Keratinocyte (primary cell): ENCODE measurements at regions not wholly inside any gene's neighbourhood (a gene's known extent, or its start where the extent isn't known, plus 50 kb on each side); places are given as distances from the start of the nearest gene placed in this dataset.

Experiments used
- DNase-seq: peaks from one replicate; pipeline ENCODE4 v3.0.0-alpha.2; 2011; ENCODE audit warnings: low read depth, missing footprints, low spot score
- FAIRE-seq: peaks from 2 replicates; lab custom pipeline; 2011; peaks lifted over from hg19 to GRCh38; lab: Jason Lieb, UNC
- H2AFZ ChIP-seq: 2 replicates; pipeline ENCODE4 v1.6.0; 2012; ENCODE audit warnings: low read length, control low read depth, inconsistent platforms; ENCODE audit not compliant: control insufficient read depth
- H3K27ac ChIP-seq: 2 replicates; pipeline ENCODE4 v1.5.1; 2011; ENCODE audit warnings: low read length; ENCODE audit not compliant: control insufficient read depth, insufficient read depth
- H3K27me3 ChIP-seq: 3 replicates; pipeline ENCODE4 v1.6.0; 2011; ENCODE audit warnings: low read length; ENCODE audit not compliant: control insufficient read depth, insufficient read depth; ENCODE audit errors: extremely low read depth
- H3K36me3 ChIP-seq, 2 experiments: 2 replicates in 1 of 2; 3 replicates in 1 of 2; pipeline ENCODE4 v1.5.1; 2011; ENCODE audit warnings: low read length in 2 of 2, mild to moderate bottlenecking in 1 of 2; ENCODE audit not compliant: control insufficient read depth in 2 of 2, insufficient read depth in 2 of 2; ENCODE audit errors: extremely low read depth in 1 of 2
- H3K4me1 ChIP-seq: 3 replicates; pipeline ENCODE4 v1.5.1; 2011; ENCODE audit warnings: low read length; ENCODE audit not compliant: control insufficient read depth, insufficient read depth; ENCODE audit errors: extremely low read depth
- H3K4me2 ChIP-seq: 3 replicates; pipeline ENCODE4 v1.6.0; 2011; ENCODE audit warnings: low read depth, low read length; ENCODE audit not compliant: control insufficient read depth, insufficient read depth; ENCODE audit errors: extremely low read depth
- H3K4me3 ChIP-seq, 3 experiments: fragments of 200-600 bp in 1 of 3; sonication (generic) in 1 of 3; 2 replicates in 2 of 3; 3 replicates in 1 of 3; pipeline ENCODE4 v1.5.1; 2011 to 2016; ENCODE audit warnings: low read length in 3 of 3, mild to moderate bottlenecking in 3 of 3, control low read depth in 2 of 3, inconsistent platforms in 1 of 3, low read depth in 1 of 3, mixed read lengths in 1 of 3, mixed run types in 1 of 3, moderate library complexity in 1 of 3; ENCODE audit not compliant: control insufficient read depth in 2 of 3, insufficient read depth in 2 of 3; ENCODE audit errors: extremely low read depth in 1 of 3
- H3K79me2 ChIP-seq: 2 replicates; pipeline ENCODE4 v1.6.0; 2012; ENCODE audit warnings: low read length; ENCODE audit not compliant: control insufficient read depth, insufficient read depth
- H3K9ac ChIP-seq: 3 replicates; pipeline ENCODE4 v1.6.0; 2011; ENCODE audit warnings: low read length; ENCODE audit not compliant: control insufficient read depth, insufficient read depth; ENCODE audit errors: extremely low read depth
- H3K9me1 ChIP-seq: 3 replicates; pipeline ENCODE4 v1.6.0; 2011; ENCODE audit warnings: low read length; ENCODE audit not compliant: control insufficient read depth, insufficient read depth; ENCODE audit errors: extremely low read depth
- H3K9me3 ChIP-seq: 2 replicates; pipeline ENCODE4 v1.5.1; 2012; ENCODE audit warnings: low read depth, low read length; ENCODE audit not compliant: control insufficient read depth
- H4K20me1 ChIP-seq: 3 replicates; pipeline ENCODE4 v1.6.0; 2011; ENCODE audit warnings: low read length; ENCODE audit not compliant: control insufficient read depth, insufficient read depth; ENCODE audit errors: extremely low read depth
- EZH2 ChIP-seq: IDR thresholded peaks from one replicate; pipeline ENCODE4 v1.6.1; 2012; ENCODE audit warnings: inconsistent platforms, mild to moderate bottlenecking, low read length, moderate library complexity
- dilution Hi-C: fragments of 300-500 bp; cut with MboI; formaldehyde crosslinking; loops from one replicate; pipeline ENCODE4 v1.7.0; 2020; ENCODE audit warnings: low sequenced_read_pairs; ENCODE audit not compliant: extremely low pct_ligation_motif_present
- TF ChIP-seq, protein P1 (sequence below), 3 experiments: IDR thresholded peaks in 1 of 3; conservative IDR thresholded peaks in 1 of 3; optimal IDR thresholded peaks in 1 of 3; 2 replicates in 2 of 3; 3 replicates in 1 of 3; pipeline versions ENCODE3 to v1.5.1; 2011; ENCODE audit warnings: low read length in 3 of 3, mild to moderate bottlenecking in 3 of 3, moderate library complexity in 2 of 3, control low read depth in 1 of 3, inconsistent platforms in 1 of 3; ENCODE audit not compliant: insufficient read depth in 2 of 3; ENCODE audit errors: extremely low read depth in 1 of 3

DNA sequence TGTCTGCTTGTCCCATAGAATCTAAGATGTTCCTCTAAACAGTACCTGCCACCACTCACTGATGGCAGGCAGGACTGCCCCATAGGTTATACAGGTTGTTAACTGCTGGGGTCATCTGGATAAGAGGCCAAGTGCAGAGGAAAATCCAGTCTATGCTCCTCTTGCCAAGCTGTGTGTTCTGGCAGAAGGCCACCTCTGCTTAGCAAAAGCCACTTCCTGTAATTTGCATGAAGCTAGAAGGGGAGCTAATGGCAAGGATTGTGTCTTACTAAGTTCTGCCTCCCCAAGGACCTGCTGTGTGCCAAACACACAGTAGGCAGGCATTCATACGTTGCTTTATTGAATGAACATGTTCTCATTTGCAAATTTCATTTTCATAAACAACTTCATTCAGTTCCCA, 445.4 kb downstream of the BCL11B start:
- Histone ChIP-seq H3K27ac (no peak overlapping the region), H3K9me1 (no peaks in the 10 kb centered on the region), H3K4me2 (no peak overlapping the region), H3K4me1 (no peaks in the 10 kb centered on the region), H3K4me3 (no peak overlapping the region), H3K27me3 (no peaks in the 10 kb centered on the region), H3K9me3 (no peaks in the 10 kb centered on the region), H3K9ac (no peak overlapping the region), H3K79me2 (no peaks in the 10 kb centered on the region), H3K36me3 (no peaks in the 10 kb centered on the region), H2AFZ (no peak overlapping the region), H4K20me1 (no peaks in the 10 kb centered on the region)
- DNase-seq (no peak), FAIRE-seq (no peak)
- TF ChIP-seq, protein P1, sequence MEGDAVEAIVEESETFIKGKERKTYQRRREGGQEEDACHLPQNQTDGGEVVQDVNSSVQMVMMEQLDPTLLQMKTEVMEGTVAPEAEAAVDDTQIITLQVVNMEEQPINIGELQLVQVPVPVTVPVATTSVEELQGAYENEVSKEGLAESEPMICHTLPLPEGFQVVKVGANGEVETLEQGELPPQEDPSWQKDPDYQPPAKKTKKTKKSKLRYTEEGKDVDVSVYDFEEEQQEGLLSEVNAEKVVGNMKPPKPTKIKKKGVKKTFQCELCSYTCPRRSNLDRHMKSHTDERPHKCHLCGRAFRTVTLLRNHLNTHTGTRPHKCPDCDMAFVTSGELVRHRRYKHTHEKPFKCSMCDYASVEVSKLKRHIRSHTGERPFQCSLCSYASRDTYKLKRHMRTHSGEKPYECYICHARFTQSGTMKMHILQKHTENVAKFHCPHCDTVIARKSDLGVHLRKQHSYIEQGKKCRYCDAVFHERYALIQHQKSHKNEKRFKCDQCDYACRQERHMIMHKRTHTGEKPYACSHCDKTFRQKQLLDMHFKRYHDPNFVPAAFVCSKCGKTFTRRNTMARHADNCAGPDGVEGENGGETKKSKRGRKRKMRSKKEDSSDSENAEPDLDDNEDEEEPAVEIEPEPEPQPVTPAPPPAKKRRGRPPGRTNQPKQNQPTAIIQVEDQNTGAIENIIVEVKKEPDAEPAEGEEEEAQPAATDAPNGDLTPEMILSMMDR (optimal IDR thresholded peaks at IDR 0.05 in 1 of 3, IDR thresholded peaks at IDR 0.05 in 1 of 3, conservative IDR thresholded peaks at IDR 0.05 in 1 of 3; ENCODE audit: extremely low read depth in 1 of 3, insufficient read depth in 2 of 3, low read length in 3 of 3) = no peak
- TF ChIP-seq EZH2 = no peak
- dilution Hi-C loops = no loop called here

DNA sequence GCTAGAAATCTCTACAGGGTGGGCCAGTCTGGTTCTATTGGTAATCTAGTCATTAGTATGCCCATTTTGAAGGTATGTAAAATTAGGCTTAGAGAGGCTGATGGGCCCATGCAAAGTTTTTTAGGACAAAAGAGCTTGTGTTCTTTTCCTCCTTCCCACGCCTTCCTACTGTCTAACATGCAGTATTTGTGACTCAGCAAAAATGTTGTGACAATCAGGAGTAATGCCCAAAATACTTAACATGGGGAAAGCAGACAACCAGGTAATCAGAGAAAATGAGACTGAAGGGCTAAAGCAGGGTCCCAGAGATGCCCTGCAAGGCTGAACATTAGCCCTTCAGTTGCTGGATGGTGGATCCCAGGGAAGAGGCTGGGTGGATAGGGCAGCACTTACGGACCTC, 437.9 kb downstream of the BCL11B start:
- Histone ChIP-seq H3K4me2 (no peak overlapping the region), H3K36me3 (no peaks in the 10 kb centered on the region), H3K9me3 (no peaks in the 10 kb centered on the region), H3K4me1 (peaks cover 3% of the 10 kb centered on the region), H3K4me3 (no peak overlapping the region), H2AFZ (no peak overlapping the region), H4K20me1 (no peaks in the 10 kb centered on the region), H3K27me3 (no peaks in the 10 kb centered on the region), H3K9me1 (no peaks in the 10 kb centered on the region), H3K27ac (no peak overlapping the region), H3K9ac (no peak overlapping the region), H3K79me2 (no peaks in the 10 kb centered on the region)
- no peak for DNase-seq
- dilution Hi-C loops = no loop called here
- no peak for TF ChIP-seq EZH2
- TF ChIP-seq, protein P1 (optimal IDR thresholded peaks at IDR 0.05 in 1 of 3, IDR thresholded peaks at IDR 0.05 in 1 of 3, conservative IDR thresholded peaks at IDR 0.05 in 1 of 3; ENCODE audit: extremely low read depth in 1 of 3, insufficient read depth in 2 of 3, low read length in 3 of 3) = no peak
- no peak for FAIRE-seq
